NCI-H446 treated with DMSO at 0.1 percent for 48 hours (cell line): ENCODE measurements at regions not wholly inside any gene's neighbourhood (a gene's known extent, or its start where the extent isn't known, plus 50 kb on each side); places are given as distances from the start of the nearest gene placed in this dataset.
"Not testable (repeated sequence)": the region's sequence is repeated elsewhere in the genome, so short reads cannot be mapped to it uniquely, and the experiment has no call there.

Experiments
- DNase-seq: peaks from one replicate; lab custom pipeline; 2025; lab: John Stamatoyannopoulos, UW

- no peak for DNase-seq
These were observed 508.8 kb upstream of the AGA start for GRCh38 chr4:177951026-177951425.

GRCh38 chr4:177952723-177953122 is 510.5 kb upstream of the AGA start:
- no peak for DNase-seq

DNA sequence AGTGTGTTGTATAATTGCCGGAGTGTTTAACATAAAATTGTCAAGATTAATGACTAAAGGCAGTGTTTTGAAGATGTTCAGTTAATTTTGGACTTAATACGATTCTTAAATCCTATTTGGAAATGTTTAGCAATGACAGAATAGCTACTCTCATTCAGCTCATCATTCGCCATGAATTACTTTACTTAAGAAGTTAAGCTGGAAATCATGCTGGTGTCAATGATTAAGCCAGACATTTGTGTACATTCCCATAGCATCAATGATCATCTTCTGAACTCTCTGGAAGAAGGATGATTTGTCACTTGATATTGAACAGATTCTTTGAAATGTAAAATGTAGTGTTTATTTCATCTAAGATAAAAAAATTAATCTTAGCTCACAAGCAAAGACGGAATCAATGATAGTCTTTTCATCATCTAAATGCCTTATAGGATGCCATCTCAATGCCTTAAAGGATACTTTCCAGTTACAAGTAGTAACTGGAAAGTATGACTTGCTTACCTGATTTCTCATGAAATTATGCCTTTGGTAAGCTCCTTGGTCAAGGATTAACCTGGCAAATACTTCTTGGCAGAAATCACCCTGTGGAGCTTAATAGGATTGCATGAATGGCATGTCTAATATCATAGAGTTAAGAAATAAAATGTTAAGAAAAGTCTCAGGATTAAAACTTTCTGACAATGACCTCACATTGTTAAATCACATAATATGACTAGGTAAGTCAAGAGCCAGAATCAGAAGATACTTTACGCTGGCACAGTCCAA is 515.5 kb upstream of the AGA start:
- no peak for DNase-seq

DNA sequence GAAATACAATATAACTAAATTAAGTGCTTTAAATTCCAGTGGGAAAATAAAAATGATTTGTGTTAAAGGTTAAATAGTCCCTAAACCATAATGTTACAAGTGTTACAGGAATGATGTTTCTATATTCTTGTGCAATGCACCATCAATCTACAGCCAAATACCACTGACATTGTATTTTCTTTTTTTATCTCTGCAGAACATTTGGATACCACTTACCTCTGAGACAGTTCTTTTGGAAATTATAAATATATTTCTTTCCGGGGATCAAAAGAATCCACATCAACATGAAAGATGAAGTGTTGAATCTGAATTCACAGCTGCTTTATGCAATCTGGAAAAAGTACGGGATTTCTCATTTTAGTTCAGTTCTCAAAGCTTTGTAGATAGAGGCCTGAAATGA is 518.3 kb upstream of the AGA start:
- DNase-seq = no peak

DNA sequence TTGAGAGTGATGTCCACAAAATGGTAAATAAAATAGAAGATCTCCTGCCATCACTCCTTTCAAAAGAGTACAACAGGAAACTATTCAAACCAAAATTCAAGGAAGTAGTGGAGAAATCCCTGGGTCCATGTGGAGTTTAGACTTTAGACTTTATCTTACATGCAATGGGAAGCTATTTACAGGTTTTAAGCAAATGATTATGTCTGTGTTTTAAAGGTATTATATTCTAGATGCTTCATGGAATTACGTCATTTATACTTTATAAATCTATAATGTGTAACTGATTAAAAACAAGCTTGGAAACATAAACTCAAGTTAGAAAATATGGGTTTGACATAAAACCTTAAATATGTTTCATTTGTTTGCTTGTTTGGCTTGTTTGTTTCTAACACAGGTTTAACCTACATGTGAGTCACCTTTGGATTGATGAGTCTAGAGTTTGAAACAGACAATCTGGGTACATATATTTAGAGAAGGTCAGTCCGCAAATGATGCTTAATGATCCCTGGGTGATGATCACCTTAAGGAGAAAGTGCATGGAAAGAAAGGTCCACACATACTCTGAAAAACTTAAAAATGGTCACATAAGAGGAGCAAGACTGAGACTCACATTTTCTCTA is 519.6 kb upstream of the AGA start:
- DNase-seq = no peak

- no peak for DNase-seq
These were observed 521.8 kb upstream of the AGA start for GRCh38 chr4:177964061-177964460.

DNA sequence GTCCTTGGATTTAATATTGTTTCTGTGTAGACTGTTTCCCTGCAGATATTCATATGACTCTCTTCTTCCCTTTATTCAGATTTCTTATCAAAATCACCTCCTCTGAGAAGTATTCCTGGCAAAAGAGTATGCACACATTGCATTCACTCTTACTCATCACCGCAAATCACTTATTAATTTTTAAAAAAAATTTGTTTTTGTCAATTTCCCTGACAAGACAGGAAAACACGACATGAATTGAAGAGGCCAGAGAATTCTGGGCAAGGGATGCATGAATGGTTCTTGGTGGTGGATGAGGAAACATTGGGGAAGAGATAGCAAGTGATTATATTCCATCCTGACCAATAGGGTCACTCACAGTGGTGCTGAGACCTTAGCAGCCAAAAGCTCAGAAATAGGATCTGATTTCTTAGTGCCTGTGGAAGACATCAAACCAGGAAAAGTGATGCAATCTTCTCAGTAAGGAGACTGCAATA is 522.5 kb upstream of the AGA start:
- no peak for DNase-seq

DNA sequence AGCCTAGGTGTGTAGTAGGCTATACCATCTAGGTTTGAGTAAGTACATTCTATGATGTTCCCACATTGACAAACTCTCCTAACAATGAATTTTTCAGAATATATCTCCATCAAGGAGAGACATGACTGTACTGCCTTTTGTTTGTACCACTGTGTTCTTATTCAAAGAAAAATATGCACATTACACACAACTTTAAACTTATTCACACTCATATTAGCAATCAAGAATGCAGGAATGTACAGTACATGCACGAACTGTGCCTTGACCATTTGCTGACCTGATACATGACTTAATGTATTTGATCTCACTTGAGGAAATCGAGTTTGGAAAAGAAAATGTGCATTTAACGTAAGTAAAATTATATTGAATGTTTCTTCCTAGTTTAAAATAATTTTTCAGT is 525.1 kb upstream of the AGA start:
- no peak for DNase-seq

DNA sequence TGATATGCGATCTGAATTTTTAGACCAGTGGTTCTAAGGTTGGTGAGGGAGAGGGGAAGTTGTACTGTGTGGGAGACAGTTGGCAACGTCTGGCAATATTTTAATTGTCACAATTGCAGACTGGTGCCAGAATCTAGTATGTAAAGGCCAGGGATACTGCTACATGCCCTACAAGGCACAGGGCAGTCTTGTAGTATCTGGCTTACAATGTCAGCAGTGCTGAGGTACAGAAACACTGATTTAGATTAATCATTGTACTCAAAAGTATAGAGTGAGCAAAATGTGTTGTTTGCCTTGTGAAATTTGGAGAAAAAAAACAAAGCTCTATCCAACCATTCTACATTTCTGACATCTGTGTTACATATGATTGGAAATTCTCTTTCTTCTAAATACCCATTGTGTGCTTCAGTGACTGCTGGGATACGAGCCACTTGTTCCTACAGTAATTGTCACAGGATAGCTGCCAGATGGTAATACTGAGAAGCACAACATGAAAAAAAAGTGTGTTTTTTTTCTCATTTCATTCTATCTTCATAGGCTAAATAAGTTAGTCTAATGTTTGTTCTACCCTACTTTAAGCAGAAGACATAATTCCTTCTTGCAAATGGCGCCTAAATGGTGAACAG is 526.7 kb upstream of the AGA start:
- DNase-seq = no peak

GRCh38 chr4:177974461-177974860 is 532.2 kb upstream of the AGA start:
- no peak for DNase-seq

GRCh38 chr4:177975315-177975987 is 533.2 kb upstream of the AGA start:
- DNase-seq = no peak

DNA sequence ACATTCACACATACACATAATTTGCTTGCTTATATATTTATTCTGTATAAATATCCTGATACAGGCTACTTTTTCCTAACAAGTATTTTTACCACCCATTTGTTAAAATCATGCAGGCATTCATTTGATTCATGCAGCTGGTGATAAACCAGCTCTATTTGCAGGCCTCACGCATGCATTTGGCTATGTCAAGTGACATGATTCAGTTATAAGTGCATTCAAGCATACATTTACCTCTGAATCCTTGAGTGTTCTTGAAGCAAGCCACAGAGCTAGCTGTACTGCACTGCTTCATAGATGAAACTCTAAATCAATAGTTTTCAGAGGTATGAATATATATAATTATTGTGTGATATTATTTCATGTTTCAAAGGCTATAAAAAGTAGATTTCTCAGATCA is 544.0 kb upstream of the AGA start:
- DNase-seq = no peak

GRCh38 chr4:177987896-177988295 is 545.7 kb upstream of the AGA start:
- no peak for DNase-seq

DNA sequence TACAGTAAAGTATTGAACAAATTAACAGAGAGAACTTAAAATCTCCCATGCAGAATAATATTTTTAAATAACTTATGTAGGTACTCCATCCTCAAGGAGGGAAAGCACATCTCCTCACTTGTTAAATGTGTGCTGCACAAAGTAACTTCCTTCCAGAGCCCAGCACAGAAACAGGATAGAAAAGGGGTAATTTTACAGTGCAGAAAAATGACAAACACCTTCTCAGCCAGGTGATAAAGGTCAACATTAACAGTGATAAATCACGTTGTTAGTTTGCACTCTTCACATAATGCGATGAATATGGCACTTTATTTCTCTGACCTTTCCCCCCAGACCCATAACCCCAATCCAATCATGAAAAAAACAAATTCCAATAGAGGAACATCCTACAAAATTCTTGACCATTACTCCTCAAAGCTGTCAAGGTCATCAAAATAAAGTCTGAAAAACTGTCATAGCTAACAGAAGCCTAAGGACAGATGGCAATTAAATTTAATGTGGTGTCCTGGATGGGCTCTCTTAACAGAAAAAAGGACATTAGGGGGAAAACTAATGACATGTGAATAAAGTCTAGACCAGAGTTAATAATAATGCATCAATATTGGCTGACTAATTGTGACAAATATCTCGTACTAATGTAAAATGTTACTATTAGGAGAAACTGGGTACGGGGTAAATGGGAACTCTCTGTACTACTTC is 547.4 kb upstream of the AGA start:
- DNase-seq = no peak

GRCh38 chr4:178003098-178003657 is 560.9 kb upstream of the AGA start:
- no peak for DNase-seq

- no peak for DNase-seq
These were observed 568.4 kb upstream of the AGA start for GRCh38 chr4:178010596-178010995.

DNA sequence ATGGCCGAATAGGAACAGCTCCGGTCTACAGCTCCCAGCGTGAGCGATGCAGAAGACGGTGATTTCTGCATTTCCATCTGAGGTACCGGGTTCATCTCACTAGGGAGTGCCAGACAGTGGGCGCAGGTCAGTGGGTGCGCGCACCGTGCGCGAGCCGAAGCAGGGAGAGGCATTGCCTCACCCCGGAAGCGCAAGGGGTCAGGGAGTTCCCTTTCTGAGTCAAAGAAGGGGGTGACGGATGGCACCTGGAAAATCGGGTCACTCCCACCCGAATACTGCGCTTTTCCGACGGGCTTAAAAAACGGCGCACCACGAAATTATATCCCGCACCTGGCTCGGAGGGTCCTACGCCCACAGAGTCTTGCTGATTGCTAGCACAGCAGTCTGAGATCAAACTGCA is 572.8 kb upstream of the AGA start:
- DNase-seq = not testable (repeated sequence)

GRCh38 chr4:178026999-178027398 is 584.8 kb upstream of the AGA start:
- no peak for DNase-seq

- DNase-seq = no peak
These were observed 585.6 kb upstream of the AGA start for GRCh38 chr4:178027796-178028195.

GRCh38 chr4:178028481-178028880 is 586.2 kb upstream of the AGA start:
- no peak for DNase-seq

- no peak for DNase-seq
These were observed 595.4 kb upstream of the AGA start for GRCh38 chr4:178037459-178038214.
